GM23338 (cell line): ENCODE measurements at regions not wholly inside any gene's neighbourhood (a gene's known extent, or its start where the extent isn't known, plus 50 kb on each side); places are given as distances from the start of the nearest gene placed in this dataset.

Experiments used
- ATAC-seq: fragments of 200-7000 bp; cut with Tn5 transposase; 3 replicates; pipeline ENCODE4 v1.9.1; 2020
- DNase-seq: peaks from one replicate; pipeline ENCODE4 v3.0.0-alpha.2; 2015; ENCODE audit warnings: low spot score
- H2AFZ ChIP-seq: fragments of 200-600 bp; sonication (generic); 2 replicates; pipeline ENCODE4 v1.8.0; 2016; ENCODE audit warnings: antibody characterized with exemption, mild to moderate bottlenecking, moderate library complexity
- H3F3A ChIP-seq: fragments of 200-600 bp; sonication (generic); replicated peaks from 2 replicates; pipeline ENCODE4 v1.8.0; 2017; ENCODE audit warnings: antibody characterized with exemption, mixed run types, low read depth
- H3K27ac ChIP-seq: fragments of 200-600 bp; sonication (generic); 2 replicates; pipeline ENCODE4 v1.6.1; 2016; ENCODE audit warnings: low read depth
- H3K27me3 ChIP-seq: fragments of 200-600 bp; sonication (generic); 2 replicates; pipeline ENCODE4 v1.8.0; 2016; ENCODE audit warnings: mild to moderate bottlenecking, mixed run types, moderate library complexity; ENCODE audit not compliant: insufficient read depth
- H3K36me3 ChIP-seq: fragments of 200-600 bp; sonication (generic); 2 replicates; pipeline ENCODE4 v1.8.0; 2016; ENCODE audit warnings: mild to moderate bottlenecking; ENCODE audit not compliant: insufficient read depth
- H3K4me1 ChIP-seq: fragments of 200-600 bp; sonication (generic); 2 replicates; pipeline ENCODE4 v1.8.0; 2016; ENCODE audit warnings: mild to moderate bottlenecking, moderate library complexity; ENCODE audit not compliant: insufficient read depth
- H3K4me2 ChIP-seq: fragments of 200-600 bp; sonication (generic); 2 replicates; pipeline ENCODE4 v1.7.1; 2017; ENCODE audit warnings: mixed run types
- H3K4me3 ChIP-seq: fragments of 200-600 bp; sonication (generic); 2 replicates; pipeline ENCODE4 v1.6.1; 2016; ENCODE audit warnings: mixed run types
- H3K79me2 ChIP-seq: fragments of 200-600 bp; sonication (generic); replicated peaks from 2 replicates; pipeline ENCODE4 v1.8.0; 2017; ENCODE audit warnings: mild to moderate bottlenecking; ENCODE audit not compliant: insufficient read depth
- H3K9me2 ChIP-seq: fragments of 200-600 bp; sonication (generic); 2 replicates; pipeline ENCODE4 v1.8.0; 2017; ENCODE audit not compliant: insufficient read depth
- H4K20me1 ChIP-seq: fragments of 200-600 bp; sonication (generic); replicated peaks from 2 replicates; pipeline ENCODE4 v1.8.0; 2017; ENCODE audit warnings: mild to moderate bottlenecking; ENCODE audit not compliant: insufficient read depth
- H3K27ac Mint-ChIP-seq: 2 replicates; pipeline ENCODE4 v1.8.0; 2020; ENCODE audit warnings: inconsistent platforms, mild to moderate bottlenecking, moderate library complexity, mixed read lengths
- H3K27me3 Mint-ChIP-seq: 3 replicates; pipeline ENCODE4 v1.8.0; 2022; ENCODE audit warnings: low read depth, mild to moderate bottlenecking, moderate library complexity, mixed read lengths, inconsistent platforms; ENCODE audit not compliant: insufficient read depth, poor library complexity
- H3K36me3 Mint-ChIP-seq: 3 replicates; pipeline ENCODE4 v1.8.0; 2021; ENCODE audit warnings: low read depth, mild to moderate bottlenecking, inconsistent platforms, moderate library complexity, mixed read lengths
- H3K4me1 Mint-ChIP-seq: 3 replicates; pipeline ENCODE4 v1.8.0; 2020; ENCODE audit warnings: mild to moderate bottlenecking, inconsistent platforms, mixed read lengths
- H3K4me3 Mint-ChIP-seq: 3 replicates; pipeline ENCODE4 v1.8.0; 2021; ENCODE audit warnings: moderate library complexity, mild to moderate bottlenecking, inconsistent platforms, mixed read lengths
- H3K9me3 Mint-ChIP-seq: 3 replicates; pipeline ENCODE4 v1.8.0; 2020; ENCODE audit warnings: moderate library complexity, mild to moderate bottlenecking, inconsistent platforms, mixed read lengths
- CTCF ChIP-seq, 2 experiments: fragments of 200-600 bp in 1 of 2; sonication (generic) in 1 of 2; conservative IDR thresholded peaks; 2 replicates each; pipeline versions ENCODE4 v1.5.1 to v1.6.1; 2016 to 2017; ENCODE audit warnings: antibody characterized with exemption in 2 of 2, low read depth in 2 of 2, mild to moderate bottlenecking in 2 of 2, moderate library complexity in 1 of 2
- STAT1 ChIP-seq: IDR thresholded peaks from one replicate; pipeline ENCODE4 v1.6.1; 2016; ENCODE audit warnings: antibody characterized with exemption; ENCODE audit not compliant: unreplicated experiment
- ZNF114 ChIP-seq: fragments of 250-450 bp; sonication (Bioruptor Pico); IDR thresholded peaks from 2 replicates; pipeline ENCODE4 v1.5.0; 2020; ENCODE audit warnings: mild to moderate bottlenecking, moderate library complexity
- ZNF462 ChIP-seq: fragments of 250-450 bp; sonication (Bioruptor Pico); IDR thresholded peaks from 2 replicates; pipeline ENCODE4 v1.5.0; 2020; ENCODE audit warnings: mild to moderate bottlenecking, moderate library complexity
- TF ChIP-seq, protein P1 (sequence below): IDR thresholded peaks from 2 replicates; pipeline ENCODE4 v1.6.1; 2016; ENCODE audit warnings: antibody characterized with exemption

GRCh38 chr1:199033661-199034060 is 394.8 kb downstream of the PTPRC start (continued):
- TF ChIP-seq ZNF462 (CRISPR knock-in tag) (no peak), CTCF (conservative IDR thresholded peaks at IDR 0.05; ENCODE audit: low read depth in 2 of 2) (no peak), STAT1 (no peak)
- TF ChIP-seq, protein P1, sequence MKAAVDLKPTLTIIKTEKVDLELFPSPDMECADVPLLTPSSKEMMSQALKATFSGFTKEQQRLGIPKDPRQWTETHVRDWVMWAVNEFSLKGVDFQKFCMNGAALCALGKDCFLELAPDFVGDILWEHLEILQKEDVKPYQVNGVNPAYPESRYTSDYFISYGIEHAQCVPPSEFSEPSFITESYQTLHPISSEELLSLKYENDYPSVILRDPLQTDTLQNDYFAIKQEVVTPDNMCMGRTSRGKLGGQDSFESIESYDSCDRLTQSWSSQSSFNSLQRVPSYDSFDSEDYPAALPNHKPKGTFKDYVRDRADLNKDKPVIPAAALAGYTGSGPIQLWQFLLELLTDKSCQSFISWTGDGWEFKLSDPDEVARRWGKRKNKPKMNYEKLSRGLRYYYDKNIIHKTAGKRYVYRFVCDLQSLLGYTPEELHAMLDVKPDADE, result no peak

DNA sequence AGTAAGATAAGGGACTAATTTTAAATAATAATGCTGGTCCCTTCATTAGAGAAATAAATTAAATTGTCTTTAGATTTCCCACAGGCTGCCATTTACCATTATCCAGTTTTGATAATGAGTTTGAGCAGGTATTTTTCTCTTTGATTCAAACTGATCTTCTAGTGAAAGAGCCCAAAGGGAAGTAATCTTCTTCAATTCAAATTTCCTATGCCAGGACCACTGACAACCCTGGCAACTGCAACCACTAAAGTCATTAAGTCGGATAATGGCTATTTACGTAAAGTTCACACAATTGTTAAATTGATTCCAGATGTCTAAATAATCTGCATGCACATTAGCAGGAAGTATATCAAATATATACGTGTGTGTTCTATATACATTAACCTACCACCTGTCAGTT is 399.3 kb downstream of the PTPRC start:
- no peaks in the 10 kb centered on the region for H3K27me3 Mint-ChIP-seq
- no peak overlapping the region for H2AFZ ChIP-seq
- no peaks in the 10 kb centered on the region for H3K27me3 ChIP-seq
- no peaks in the 10 kb centered on the region for H4K20me1 ChIP-seq
- no peak overlapping the region for H3K27ac Mint-ChIP-seq
- H3K4me1 Mint-ChIP-seq, result no peaks in the 10 kb centered on the region
- no peak overlapping the region for H3K4me2 ChIP-seq
- ATAC-seq (no peak), DNase-seq (no peak)
- no peak overlapping the region for H3K4me3 ChIP-seq
- no peak overlapping the region for H3K4me3 Mint-ChIP-seq
- H3K4me1 ChIP-seq, result no peaks in the 10 kb centered on the region
- H3K36me3 ChIP-seq, result no peaks in the 10 kb centered on the region
- no peak for TF ChIP-seq ZNF114 (CRISPR knock-in tag)
- H3K79me2 ChIP-seq, result no peaks in the 10 kb centered on the region
- H3K36me3 Mint-ChIP-seq, result no peaks in the 10 kb centered on the region
- no peaks in the 10 kb centered on the region for H3F3A ChIP-seq
- H3K9me3 Mint-ChIP-seq, result no peaks in the 10 kb centered on the region
- 0 out of 2 replicates have a peak, but pooled peaks cover 5% of the 10 kb centered on the region for H3K9me2 ChIP-seq
- no peak overlapping the region for H3K27ac ChIP-seq
